Lower leg skin (tissue), 4 donors: ENCODE measurements at regions not wholly inside any gene's neighbourhood (a gene's known extent, or its start where the extent isn't known, plus 50 kb on each side); places are given as distances from the start of the nearest gene placed in this dataset.

Experiments
- DNase-seq, 2 donors: peaks; one replicate each; pipeline ENCODE4 v3.0.0-alpha.2; 2019; ENCODE audit warnings: low spot score in 2 of 2
- H3K4me3 ChIP-seq: fragments of 200-600 bp; sonication (generic); 2 replicates; pipeline ENCODE4 v1.5.1; 2017; ENCODE audit warnings: mild to moderate bottlenecking, low read depth; ENCODE audit not compliant: poor library complexity, severe bottlenecking
- CTCF ChIP-seq, 3 donors: fragments of 450-650 bp; IDR thresholded peaks; one replicate each; pipeline ENCODE4 v1.5.1; 2016; ENCODE audit warnings: antibody characterized with exemption in 3 of 3, mild to moderate bottlenecking in 3 of 3, moderate library complexity in 2 of 3
- POLR2A ChIP-seq, 2 donors: fragments of 450-650 bp; IDR thresholded peaks; one replicate each; pipeline ENCODE4 v1.6.1; 2016 to 2017; ENCODE audit warnings: antibody characterized with exemption in 2 of 2, mild to moderate bottlenecking in 1 of 2, moderate library complexity in 1 of 2
- WGBS, 2 donors: methylation state at CpG; one replicate each; pipeline ENCODE4 v1.1.5; 2018; 5-methylcytosine and 5-hydroxymethylcytosine counted together
- intact Hi-C: fragments of 100-400 bp; cut with DNase I; formaldehyde crosslinking; loops from one replicate; pipeline ENCODE4 v1.15.0; 2023; ENCODE audit warnings: low total_unique reads

DNA sequence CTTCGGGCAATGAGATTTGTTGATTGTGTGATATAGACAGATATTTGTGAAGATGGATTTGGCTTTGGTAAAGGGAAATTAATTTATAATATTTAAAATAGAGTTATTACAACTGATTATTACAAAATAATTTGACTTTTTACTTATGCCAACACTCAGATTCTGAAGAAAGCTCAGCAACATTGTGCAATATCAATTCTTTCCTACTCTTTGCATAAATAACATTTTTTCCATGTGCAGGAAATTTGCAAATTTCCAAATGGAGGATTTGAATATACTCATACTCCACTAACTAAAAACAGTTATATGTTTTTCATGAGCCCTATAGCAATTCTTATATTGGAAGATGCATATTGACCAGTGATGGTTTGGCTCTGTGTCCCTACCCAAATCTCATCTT lies 676.4 kb upstream of the ADAMTS5 start:
- no peak overlapping the region for H3K4me3 ChIP-seq
- intact Hi-C loops: no loop called here
- TF ChIP-seq POLR2A (IDR thresholded peaks at IDR 0.05) (no peak), CTCF (IDR thresholded peaks at IDR 0.05) (no peak)
- DNase-seq: no peak
- 90 to 96% methylated on average over 1 of the region's 1 CpG for WGBS, 2 donors

GRCh38 chr21:27639286-27639685 lies 672.4 kb upstream of the ADAMTS5 start:
- DNase-seq: no peak
- TF ChIP-seq POLR2A (IDR thresholded peaks at IDR 0.05): no peak
- no peak for TF ChIP-seq CTCF (IDR thresholded peaks at IDR 0.05)
- intact Hi-C loops: no loop called here
- no peak overlapping the region for H3K4me3 ChIP-seq

DNA sequence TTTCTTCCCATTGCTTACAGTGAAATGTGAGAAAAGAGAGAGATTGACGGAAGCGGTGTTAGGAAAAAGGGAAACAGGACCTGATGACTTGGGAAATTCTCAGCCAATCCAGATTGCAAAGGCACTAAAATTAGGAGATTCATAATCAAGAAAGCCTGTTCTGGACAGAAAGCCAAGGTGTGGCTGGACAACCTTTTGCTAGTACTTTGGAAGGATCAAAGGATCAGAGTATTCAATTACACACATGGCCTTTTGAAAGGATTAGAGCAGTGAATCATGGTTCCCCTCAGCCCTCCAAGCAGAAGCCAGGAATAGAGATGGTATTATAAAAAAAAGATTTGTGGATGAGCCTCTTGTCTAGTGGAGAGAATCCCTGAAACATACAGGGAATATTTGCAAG lies 669.8 kb upstream of the ADAMTS5 start:
- WGBS, 2 donors: 45 to 46% methylated on average over 2 of the region's 2 CpGs

GRCh38 chr21:27633631-27634030 lies 666.7 kb upstream of the ADAMTS5 start:
- H3K4me3 ChIP-seq: no peak overlapping the region
- 56 to 59% methylated on average over 3 of the region's 3 CpGs for WGBS, 2 donors
- TF ChIP-seq CTCF (IDR thresholded peaks at IDR 0.05) (no peak), POLR2A (IDR thresholded peaks at IDR 0.05) (no peak)
- DNase-seq: no peak
- intact Hi-C loops: no loop called here

More for the DNA sequence above, 669.8 kb upstream of the ADAMTS5 start:
- TF ChIP-seq CTCF (IDR thresholded peaks at IDR 0.05) (no peak), POLR2A (IDR thresholded peaks at IDR 0.05) (no peak)
- intact Hi-C loops: no loop called here
- DNase-seq: no peak
- H3K4me3 ChIP-seq: no peak overlapping the region

DNA sequence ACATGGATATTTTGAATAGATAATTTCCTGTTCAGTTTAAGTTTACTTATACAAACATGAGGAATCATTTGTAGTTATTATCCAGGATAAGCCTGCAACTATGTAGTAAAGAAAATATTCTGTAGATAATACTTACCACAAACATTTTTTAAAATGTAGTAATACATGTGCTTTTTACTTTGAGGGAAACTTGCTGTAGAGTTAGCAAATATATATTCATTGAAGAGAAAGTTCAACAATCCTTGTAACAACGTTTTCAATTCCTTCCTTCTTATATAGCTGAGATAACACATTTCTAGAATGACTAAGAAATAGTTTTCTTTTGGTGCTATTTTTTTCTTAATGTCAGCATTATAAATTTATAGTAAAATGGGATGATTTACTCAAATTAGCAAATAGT lies 664.6 kb upstream of the ADAMTS5 start:
- TF ChIP-seq CTCF (IDR thresholded peaks at IDR 0.05) (no peak), POLR2A (IDR thresholded peaks at IDR 0.05) (no peak)
- WGBS, 2 donors: 33% methylated on average over 1 of the region's 1 CpG

GRCh38 chr21:27622631-27623030 lies 655.7 kb upstream of the ADAMTS5 start:
- H3K4me3 ChIP-seq: no peak overlapping the region
- DNase-seq: no peak
- intact Hi-C loops: no loop called here
- TF ChIP-seq CTCF (IDR thresholded peaks at IDR 0.05): no peak
- TF ChIP-seq POLR2A (IDR thresholded peaks at IDR 0.05): no peak
- WGBS, 2 donors: 73 to 84% methylated on average over 1 of the region's 1 CpG

More for the DNA sequence above, 664.6 kb upstream of the ADAMTS5 start:
- no peak for DNase-seq
- intact Hi-C loops: no loop called here
- H3K4me3 ChIP-seq: no peak overlapping the region
